Hepatocyte (in vitro differentiated cells): ENCODE measurements at regions not wholly inside any gene's neighbourhood (a gene's known extent, or its start where the extent isn't known, plus 50 kb on each side); places are given as distances from the start of the nearest gene placed in this dataset.

Experiments
- DNase-seq: peaks from one replicate; pipeline ENCODE4 v3.0.0-alpha.2; 2016; ENCODE audit warnings: low spot score
- H2AFZ ChIP-seq: fragments of 200-600 bp; sonication (generic); 2 replicates; pipeline ENCODE4 v1.6.0; 2016; ENCODE audit warnings: antibody characterized with exemption, mild to moderate bottlenecking
- H3K27ac ChIP-seq: fragments of 200-600 bp; sonication (generic); 2 replicates; pipeline ENCODE4 v1.5.1; 2016; ENCODE audit warnings: mild to moderate bottlenecking
- H3K27me3 ChIP-seq: fragments of 200-600 bp; sonication (generic); 2 replicates; pipeline ENCODE4 v1.6.1; 2016
- H3K36me3 ChIP-seq: fragments of 200-600 bp; sonication (generic); replicated peaks from 2 replicates; pipeline ENCODE4 v1.5.1; 2016; ENCODE audit warnings: low read depth; ENCODE audit not compliant: insufficient read depth
- H3K4me1 ChIP-seq: fragments of 200-600 bp; sonication (generic); 2 replicates; pipeline ENCODE4 v1.5.1; 2016; ENCODE audit warnings: mild to moderate bottlenecking, moderate library complexity; ENCODE audit not compliant: insufficient read depth
- H3K4me2 ChIP-seq: fragments of 200-600 bp; sonication (generic); 2 replicates; pipeline ENCODE4 v1.6.0; 2016
- H3K4me3 ChIP-seq: fragments of 200-600 bp; sonication (generic); 2 replicates; pipeline ENCODE4 v1.5.1; 2016; ENCODE audit warnings: mild to moderate bottlenecking
- H3K79me2 ChIP-seq: fragments of 200-600 bp; sonication (generic); 2 replicates; pipeline ENCODE4 v1.6.0; 2017; ENCODE audit warnings: mild to moderate bottlenecking
- H3K9me2 ChIP-seq: fragments of 200-600 bp; sonication (generic); replicated peaks from 2 replicates; pipeline ENCODE4 v1.6.0; 2017; ENCODE audit warnings: mild to moderate bottlenecking; ENCODE audit not compliant: insufficient read depth
- H3K9me3 ChIP-seq: fragments of 200-600 bp; sonication (generic); 2 replicates; pipeline ENCODE4 v1.5.1; 2016; ENCODE audit warnings: low read depth, mild to moderate bottlenecking
- H4K20me1 ChIP-seq: fragments of 200-600 bp; sonication (generic); 2 replicates; pipeline ENCODE4 v1.6.0; 2016; ENCODE audit warnings: mild to moderate bottlenecking; ENCODE audit not compliant: insufficient read depth, poor library complexity, severe bottlenecking
- CTCF ChIP-seq: fragments of 200-600 bp; sonication (generic); IDR thresholded peaks from 2 replicates; pipeline ENCODE4 v1.5.1; 2016; ENCODE audit warnings: antibody characterized with exemption, mild to moderate bottlenecking; ENCODE audit not compliant: poor library complexity
- EZH2 ChIP-seq: fragments of 200-600 bp; sonication (generic); IDR thresholded peaks from 2 replicates; pipeline ENCODE4 v1.6.1; 2016; ENCODE audit warnings: antibody characterized with exemption, mild to moderate bottlenecking, borderline replicate concordance
- EZH2phosphoT487 ChIP-seq: fragments of 200-600 bp; sonication (generic); IDR thresholded peaks from one replicate; pipeline ENCODE4 v1.6.1; 2018; ENCODE audit warnings: antibody characterized with exemption, mild to moderate bottlenecking, low read depth, moderate library complexity; ENCODE audit not compliant: unreplicated experiment, severe bottlenecking
- WGBS: methylation state at CpG from one replicate; pipeline ENCODE4 v1.1.6; 2016; ENCODE audit warnings: low lambda C conversion rate; ENCODE audit errors: missing lambda C conversion rate; 5-methylcytosine and 5-hydroxymethylcytosine counted together

GRCh38 chr9:85402551-85402950 lies 339.2 kb downstream of the AGTPBP1 start:
- TF ChIP-seq EZH2 (no peak), CTCF (no peak)
- no peaks in the 10 kb centered on the region for H3K9me3 ChIP-seq
- no peak overlapping the region for H3K27ac ChIP-seq
- H2AFZ ChIP-seq: no peak overlapping the region
- H3K36me3 ChIP-seq: no peaks in the 10 kb centered on the region
- no peak overlapping the region for H3K4me3 ChIP-seq
- WGBS: 26% methylated on average over 5 of the region's 5 CpGs
- no peaks in the 10 kb centered on the region for H4K20me1 ChIP-seq
- no peaks in the 10 kb centered on the region for H3K79me2 ChIP-seq
- H3K27me3 ChIP-seq: no peaks in the 10 kb centered on the region
- DNase-seq: no peak
- peaks cover 5% of the 10 kb centered on the region for H3K4me1 ChIP-seq
- no peaks in the 10 kb centered on the region for H3K9me2 ChIP-seq
- peak overlapping the region; percentile 46 for H3K4me2 ChIP-seq

- H4K20me1 ChIP-seq: no peaks in the 10 kb centered on the region
- H3K4me3 ChIP-seq: no peak overlapping the region
- H3K9me2 ChIP-seq: no peaks in the 10 kb centered on the region
- no peaks in the 10 kb centered on the region for H3K27me3 ChIP-seq
- peaks cover 5% of the 10 kb centered on the region for H3K4me1 ChIP-seq
- TF ChIP-seq EZH2phosphoT487 (no peak), EZH2 (no peak), CTCF (no peak)
- H3K27ac ChIP-seq: no peak overlapping the region
- no peak for DNase-seq
- H3K9me3 ChIP-seq: no peaks in the 10 kb centered on the region
- H3K79me2 ChIP-seq: no peaks in the 10 kb centered on the region
- H3K36me3 ChIP-seq: no peaks in the 10 kb centered on the region
- 0% methylated on average over 1 of the region's 1 CpG for WGBS
- H2AFZ ChIP-seq: no peak overlapping the region
- H3K4me2 ChIP-seq: peak overlapping the region; percentile 46
Measured at GRCh38 chr9:85401998-85402397, 339.8 kb downstream of the AGTPBP1 start.

GRCh38 chr9:85397005-85397404 lies 344.7 kb downstream of the AGTPBP1 start:
- Histone ChIP-seq H3K4me1 (peaks cover under 1% of the 10 kb centered on the region), H3K79me2 (no peaks in the 10 kb centered on the region), H3K4me3 (no peak overlapping the region), H3K27ac (no peak overlapping the region), H2AFZ (no peak overlapping the region), H3K9me3 (no peaks in the 10 kb centered on the region), H3K27me3 (no peaks in the 10 kb centered on the region), H4K20me1 (no peaks in the 10 kb centered on the region), H3K36me3 (no peaks in the 10 kb centered on the region), H3K4me2 (no peak overlapping the region), H3K9me2 (no peaks in the 10 kb centered on the region)
- TF ChIP-seq CTCF (no peak), EZH2phosphoT487 (no peak), EZH2 (no peak)
- no peak for DNase-seq
- 82% methylated on average over 6 of the region's 6 CpGs for WGBS

DNA sequence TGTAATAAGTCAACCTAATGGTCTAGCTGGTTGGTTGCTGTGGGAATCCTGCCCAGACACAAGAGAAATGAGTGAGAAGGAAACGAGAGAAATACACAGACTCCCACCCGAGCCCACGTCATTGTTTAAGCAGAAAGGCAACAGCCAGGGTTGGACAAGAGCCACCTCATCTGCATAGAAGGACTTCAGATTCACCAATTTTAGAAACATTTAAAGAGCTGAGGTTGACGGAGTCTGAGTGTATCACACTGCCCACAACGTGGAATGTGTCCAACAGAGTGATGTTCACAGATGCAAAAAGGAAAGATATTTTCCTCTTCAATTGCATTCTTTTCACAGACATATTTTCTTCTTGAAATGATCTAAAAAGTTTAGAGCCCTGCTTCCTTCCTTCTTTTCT lies 349.5 kb downstream of the AGTPBP1 start:
- H3K4me2 ChIP-seq: no peak overlapping the region
- no peaks in the 10 kb centered on the region for H3K36me3 ChIP-seq
- no peak overlapping the region for H2AFZ ChIP-seq
- DNase-seq: no peak
- H3K27me3 ChIP-seq: no peaks in the 10 kb centered on the region
- H3K4me3 ChIP-seq: no peak overlapping the region
- H3K27ac ChIP-seq: no peak overlapping the region
- H3K9me3 ChIP-seq: no peaks in the 10 kb centered on the region
- TF ChIP-seq EZH2: no peak
- no peak for TF ChIP-seq EZH2phosphoT487
- TF ChIP-seq CTCF: no peak
- no peaks in the 10 kb centered on the region for H3K4me1 ChIP-seq
- H4K20me1 ChIP-seq: no peaks in the 10 kb centered on the region
- H3K9me2 ChIP-seq: no peaks in the 10 kb centered on the region
- H3K79me2 ChIP-seq: no peaks in the 10 kb centered on the region
- 66% methylated on average over 5 of the region's 5 CpGs for WGBS
